ENCODE measurements at regions not wholly inside any gene's neighbourhood (a gene's known extent, or its start where the extent isn't known, plus 50 kb on each side); places are given as distances from the start of the nearest gene placed in this dataset.

DNA sequence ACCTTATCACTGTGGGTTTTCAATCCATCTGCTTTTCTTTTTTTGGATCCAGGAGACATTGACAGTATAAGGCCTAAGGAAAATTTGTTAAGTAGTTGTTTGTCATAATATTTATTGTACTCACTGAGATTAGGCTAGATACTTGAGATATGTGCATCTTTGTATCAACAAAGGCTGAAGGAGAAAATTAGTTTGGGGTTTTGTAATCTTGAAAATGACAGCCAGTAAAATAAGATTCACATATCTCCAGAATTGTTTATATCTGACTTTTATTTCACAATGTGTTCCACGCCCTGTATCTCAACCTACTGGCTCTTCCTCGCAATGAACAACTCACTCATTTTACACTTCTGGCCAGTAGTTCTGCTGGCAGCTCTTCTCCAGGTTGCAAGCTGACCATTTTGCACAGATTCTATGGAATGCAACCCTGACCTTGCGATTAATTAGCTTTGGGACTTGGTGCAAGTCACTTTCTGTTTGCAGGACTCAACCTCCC lies 132.7 kb downstream of the GATA3 start:
- no peak for ATAC-seq
- DNase-seq = no peak
- no peak overlapping the region for H3K4me3 Mint-ChIP-seq
- H3K27me3 Mint-ChIP-seq = peaks cover 10% of the 10 kb centered on the region
- H3K4me1 Mint-ChIP-seq = peaks cover 30% of the 10 kb centered on the region
- H3K27ac Mint-ChIP-seq = no peak overlapping the region
- no peaks in the 10 kb centered on the region for H3K9me3 Mint-ChIP-seq

DNA sequence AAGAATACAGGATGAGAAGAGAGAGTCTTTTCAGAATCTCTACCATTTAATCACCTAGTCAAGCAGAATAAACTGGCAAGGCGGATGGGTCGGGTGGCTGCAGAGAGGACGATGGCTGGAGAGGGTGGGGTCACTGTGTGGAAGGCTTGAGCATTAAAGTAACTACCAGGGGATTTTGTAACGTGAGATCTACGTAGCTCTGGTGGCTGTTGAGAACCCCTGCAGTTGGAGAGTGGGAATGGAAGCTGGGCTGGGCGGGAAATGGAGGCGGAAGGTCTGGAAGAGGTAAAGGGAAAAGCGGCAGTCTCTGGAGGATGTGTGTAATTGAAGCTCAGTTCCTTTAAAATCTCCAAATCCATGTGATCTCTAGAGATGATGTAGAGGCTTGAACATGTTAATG lies 135.0 kb downstream of the GATA3 start:
- Mint-ChIP-seq H3K27me3 (peaks cover 10% of the 10 kb centered on the region), H3K4me3 (no peak overlapping the region)
- no peak for ATAC-seq

DNA sequence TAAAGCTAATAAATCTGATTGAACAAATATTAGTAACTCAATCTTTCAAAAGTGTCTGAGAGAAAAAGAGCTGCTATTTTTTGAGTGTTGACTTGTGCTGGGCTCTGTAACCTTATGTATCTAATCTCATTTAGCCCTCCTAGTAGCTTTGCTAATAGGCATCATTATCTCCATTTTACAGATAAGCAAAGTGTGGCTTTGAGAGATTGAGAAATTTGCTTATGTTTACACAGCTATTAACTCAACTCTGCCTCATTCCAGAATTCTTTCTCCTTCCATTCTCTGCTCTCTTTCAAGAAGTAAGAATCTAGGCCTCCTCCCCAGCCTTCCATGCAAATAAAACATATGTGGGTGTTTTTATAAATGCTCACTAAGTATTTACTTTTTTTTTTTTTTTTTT lies 137.8 kb downstream of the GATA3 start:
- Mint-ChIP-seq H3K4me3 (no peak overlapping the region), H3K9me3 (no peaks in the 10 kb centered on the region), H3K27ac (no peak overlapping the region), H3K27me3 (peaks cover 18% of the 10 kb centered on the region), H3K4me1 (peaks cover 11% of the 10 kb centered on the region)
- no peak for DNase-seq
- no peak for ATAC-seq

More for the DNA sequence above, 135.0 kb downstream of the GATA3 start:
- DNase-seq = no peak
- H3K27ac Mint-ChIP-seq = no peak overlapping the region
- no peaks in the 10 kb centered on the region for H3K9me3 Mint-ChIP-seq
- H3K4me1 Mint-ChIP-seq = peaks cover 11% of the 10 kb centered on the region

DNA sequence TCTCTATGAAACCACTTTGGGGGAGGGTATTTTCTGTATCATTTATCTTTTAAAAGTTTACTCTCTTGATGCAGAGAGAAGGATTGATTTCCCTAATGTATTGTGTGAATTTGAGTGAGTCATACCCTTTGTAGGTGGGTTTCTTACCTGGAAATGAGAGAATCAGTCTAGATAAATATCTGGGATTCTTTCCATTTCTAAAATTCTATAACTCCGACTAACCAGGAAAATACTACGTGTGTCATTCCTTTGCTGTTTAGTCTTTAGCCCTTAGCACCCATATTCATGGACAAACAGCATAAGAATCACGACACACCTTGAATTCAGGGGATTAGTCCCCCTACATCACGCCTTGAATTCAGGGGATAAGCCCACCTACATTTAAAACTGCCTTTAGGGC lies 139.1 kb downstream of the GATA3 start:
- Mint-ChIP-seq H3K4me3 (no peak overlapping the region), H3K9me3 (no peaks in the 10 kb centered on the region), H3K27me3 (peaks cover 18% of the 10 kb centered on the region), H3K4me1 (peaks cover 10% of the 10 kb centered on the region), H3K27ac (no peak overlapping the region)
- DNase-seq (no peak), ATAC-seq (no peak)

DNA sequence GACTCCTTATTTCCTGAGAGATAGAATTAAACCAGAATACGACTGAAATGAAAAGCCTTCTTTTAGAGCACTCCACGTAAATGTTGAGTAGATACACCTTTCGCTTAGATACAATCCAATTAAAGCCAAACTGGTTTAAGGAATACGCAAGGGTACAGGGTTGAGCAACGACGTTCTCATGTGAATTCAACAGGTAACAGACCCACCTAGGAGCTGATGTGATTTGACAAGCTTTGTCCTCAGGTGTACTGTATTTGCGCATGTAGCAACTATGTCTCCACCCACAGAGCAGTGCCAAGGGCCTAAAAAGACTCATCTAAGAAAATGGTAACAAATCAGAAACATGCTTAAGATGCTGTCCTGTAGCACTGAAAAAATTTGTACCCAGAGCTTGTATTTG lies 139.6 kb downstream of the GATA3 start:
- Mint-ChIP-seq H3K27me3 (peaks cover 15% of the 10 kb centered on the region), H3K9me3 (no peaks in the 10 kb centered on the region)

DNA sequence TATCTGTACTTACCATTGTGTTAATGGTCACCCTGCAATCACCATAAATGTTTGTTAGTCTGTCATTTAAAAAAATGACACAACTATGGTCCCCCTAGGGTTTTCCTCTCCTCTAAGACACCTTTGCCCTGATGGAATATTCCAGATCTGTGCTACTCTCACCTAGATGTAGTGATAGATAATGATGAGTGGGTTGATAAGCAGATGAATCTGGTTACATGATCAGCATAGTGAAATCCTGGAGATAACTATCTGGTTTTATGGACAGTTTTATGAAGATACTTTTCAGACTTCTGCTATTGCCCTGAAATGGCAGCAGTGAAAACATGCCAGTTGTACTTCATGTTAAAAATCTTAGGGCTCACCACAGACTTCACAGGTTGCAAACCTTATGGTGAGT lies 152.4 kb downstream of the GATA3 start:
- Mint-ChIP-seq H3K4me1 (no peaks in the 10 kb centered on the region), H3K27me3 (no peaks in the 10 kb centered on the region), H3K9me3 (peaks cover 0 to 9% of the 10 kb centered on the region in 2 donors), H3K4me3 (no peak overlapping the region), H3K27ac (peak overlapping the region in 1 of 2 donors; percentile 85)
- DNase-seq (no peak), ATAC-seq (no peak)

More for the DNA sequence above, 139.6 kb downstream of the GATA3 start:
- no peak for ATAC-seq
- Mint-ChIP-seq H3K4me1 (peaks cover 5% of the 10 kb centered on the region), H3K27ac (no peak overlapping the region), H3K4me3 (no peak overlapping the region)
- no peak for DNase-seq

DNA sequence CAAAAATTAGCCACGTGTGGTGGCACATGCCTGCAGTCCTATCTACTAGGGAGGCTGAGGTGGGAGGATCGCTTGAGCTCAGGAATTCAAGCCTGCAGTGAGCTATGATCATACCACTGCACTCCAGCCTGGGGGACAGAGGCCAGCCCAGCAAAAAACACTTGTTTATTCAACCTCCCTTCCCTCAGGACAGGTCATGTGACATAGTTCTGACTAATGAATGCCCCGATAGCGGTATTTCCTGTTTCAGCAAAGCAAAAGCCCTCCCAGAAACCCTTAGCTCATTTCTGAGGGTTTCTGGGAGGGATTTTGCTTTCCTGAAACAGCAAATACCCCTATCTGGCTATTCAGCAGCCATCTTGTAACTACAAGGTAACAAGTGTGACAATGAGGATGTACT lies 157.1 kb downstream of the GATA3 start:
- no peak for DNase-seq
- no peak for ATAC-seq
- peaks cover 7 to 9% of the 10 kb centered on the region in 2 donors for H3K9me3 Mint-ChIP-seq
- peaks cover 12% of the 10 kb centered on the region for H3K4me1 Mint-ChIP-seq
- H3K27me3 Mint-ChIP-seq = no peaks in the 10 kb centered on the region
- H3K27ac Mint-ChIP-seq = peak overlapping the region in 1 of 2 donors; percentile 22
- no peak overlapping the region for H3K4me3 Mint-ChIP-seq

DNA sequence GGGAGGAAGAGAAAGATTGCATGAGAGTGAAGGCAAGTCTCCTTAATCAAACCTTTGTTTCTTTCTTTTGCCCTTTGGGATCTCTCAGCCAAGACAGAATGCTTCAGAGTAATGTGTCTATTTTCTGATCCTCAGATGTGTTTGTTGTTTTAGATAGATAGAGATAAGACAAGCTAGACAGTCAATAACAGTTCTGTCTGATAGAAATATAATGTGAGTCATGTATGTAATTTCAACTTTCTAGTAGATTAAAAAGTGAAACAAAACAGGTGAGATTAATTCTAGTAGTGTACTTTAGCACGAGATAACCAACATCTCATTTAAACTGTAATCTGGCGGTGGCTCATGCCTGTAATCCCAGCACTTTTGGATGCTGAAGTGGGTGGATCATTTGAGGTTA lies 159.2 kb downstream of the GATA3 start:
- Mint-ChIP-seq H3K27me3 (no peaks in the 10 kb centered on the region), H3K4me1 (peaks cover 20% of the 10 kb centered on the region), H3K4me3 (no peak overlapping the region), H3K27ac (no peak overlapping the region), H3K9me3 (peaks cover 0 to 7% of the 10 kb centered on the region in 2 donors)
- no peak for DNase-seq
- no peak for ATAC-seq

DNA sequence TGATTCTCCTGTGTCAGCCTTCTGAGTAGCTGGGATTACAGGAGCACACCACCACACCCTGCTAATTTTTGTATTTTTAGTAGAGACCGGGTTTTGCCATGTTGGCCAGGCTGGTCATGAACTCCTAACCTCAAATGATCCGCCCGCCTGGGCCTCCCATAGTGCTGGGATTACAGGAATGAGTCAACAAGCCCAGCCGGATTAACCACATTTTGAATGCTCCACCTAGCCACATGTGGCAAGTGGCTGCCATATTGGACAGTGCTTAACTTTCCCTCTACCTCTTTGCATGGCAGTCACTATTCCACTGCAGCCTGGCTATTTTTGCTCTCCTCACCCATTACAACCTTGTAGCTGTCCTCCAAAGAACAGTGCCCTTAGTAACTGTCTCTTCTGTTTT lies 160.1 kb downstream of the GATA3 start:
- no peak for ATAC-seq

DNA sequence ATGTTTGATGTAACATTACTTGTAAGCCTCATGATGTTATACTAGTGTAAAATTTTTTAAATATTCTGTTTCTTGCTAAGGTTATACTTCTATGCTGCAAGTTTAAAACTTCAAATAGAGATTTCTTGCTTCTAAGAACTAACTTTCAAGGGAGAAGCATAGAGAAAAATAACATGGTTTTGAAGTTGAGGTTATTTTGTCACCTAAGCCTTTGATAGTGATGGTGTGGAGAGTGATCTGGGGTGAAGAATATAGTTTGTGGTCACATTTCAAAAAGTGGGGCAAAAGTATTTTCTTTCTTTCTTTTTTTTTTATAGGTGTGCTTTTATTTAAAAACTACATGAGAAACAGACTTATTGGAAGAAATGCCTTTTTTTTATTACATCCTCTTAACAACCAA lies 162.4 kb downstream of the GATA3 start:
- peaks cover 0 to 7% of the 10 kb centered on the region in 2 donors for H3K9me3 Mint-ChIP-seq
- no peaks in the 10 kb centered on the region for H3K27me3 Mint-ChIP-seq
- peak overlapping the region in 1 of 2 donors; percentile 54 for H3K27ac Mint-ChIP-seq
- H3K4me1 Mint-ChIP-seq = peaks cover 20% of the 10 kb centered on the region
- ATAC-seq (no peak), DNase-seq (no peak)
- H3K4me3 Mint-ChIP-seq = no peak overlapping the region

More for the DNA sequence above, 160.1 kb downstream of the GATA3 start:
- H3K27me3 Mint-ChIP-seq = no peaks in the 10 kb centered on the region
- peaks cover 20% of the 10 kb centered on the region for H3K4me1 Mint-ChIP-seq
- H3K9me3 Mint-ChIP-seq = peaks cover 0 to 7% of the 10 kb centered on the region in 2 donors
- DNase-seq = no peak
- no peak overlapping the region for H3K27ac Mint-ChIP-seq
- H3K4me3 Mint-ChIP-seq = no peak overlapping the region

DNA sequence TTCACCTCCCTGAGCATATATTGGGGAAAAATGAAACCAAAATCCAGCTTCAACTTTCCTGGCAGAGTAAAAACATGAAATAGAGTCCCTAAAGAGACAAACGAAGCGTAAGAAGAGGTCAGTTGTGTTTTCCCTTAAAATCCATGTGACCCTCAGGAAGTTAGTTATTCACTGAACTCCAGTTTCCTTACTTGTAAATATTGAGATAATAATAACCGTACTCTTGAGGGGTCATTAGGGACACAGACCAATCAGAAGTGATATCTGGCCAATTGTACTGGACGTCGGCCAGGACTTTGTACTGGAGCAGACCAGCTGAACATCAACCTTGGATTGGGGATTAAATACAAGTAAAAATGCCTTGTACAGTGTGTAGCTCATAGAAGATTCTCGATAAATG lies 167.0 kb downstream of the GATA3 start:
- DNase-seq (no peak), ATAC-seq (no peak)
- Mint-ChIP-seq H3K27me3 (peaks cover 15% of the 10 kb centered on the region), H3K27ac (no peak overlapping the region), H3K4me1 (peaks cover 9% of the 10 kb centered on the region), H3K4me3 (no peak overlapping the region), H3K9me3 (no peaks in the 10 kb centered on the region)

DNA sequence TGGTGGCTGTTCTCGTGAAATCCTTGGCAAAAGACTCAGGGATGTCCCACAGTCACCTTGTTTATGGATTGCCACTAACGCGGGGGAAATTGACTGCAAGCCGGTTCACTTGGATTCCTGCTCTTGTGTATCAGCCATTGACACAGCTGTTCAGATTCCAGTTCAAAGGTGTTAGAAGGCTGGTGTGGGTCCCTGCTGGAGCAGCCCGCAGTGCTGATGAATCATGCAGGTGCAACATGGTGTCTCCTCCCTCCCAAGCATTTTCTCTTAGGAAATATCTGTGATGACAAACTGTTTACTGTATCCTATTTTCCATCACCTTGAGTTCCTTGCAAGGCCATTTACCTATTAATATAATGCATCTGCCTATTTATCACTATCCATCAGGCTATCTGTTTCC lies 170.1 kb downstream of the GATA3 start:
- peaks cover 15% of the 10 kb centered on the region for H3K27me3 Mint-ChIP-seq

DNA sequence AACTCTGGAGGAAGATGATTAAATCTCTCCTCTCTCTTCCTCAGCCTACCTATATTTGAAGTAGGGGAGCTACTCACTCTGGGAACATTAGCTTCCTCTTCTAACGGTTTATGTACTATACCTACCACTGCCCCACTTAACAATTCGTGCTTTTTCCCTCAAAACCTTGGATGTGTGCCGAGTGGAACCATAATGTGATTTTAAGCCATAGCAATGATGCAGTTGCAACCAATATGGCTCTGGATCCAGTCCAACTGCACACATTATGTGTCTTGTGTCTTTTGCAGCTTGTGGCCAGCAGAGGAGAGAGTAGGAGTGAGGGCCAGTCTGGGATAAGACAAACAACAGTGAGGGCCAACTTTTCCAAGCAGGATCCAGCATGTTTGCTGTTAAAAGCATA lies 170.7 kb downstream of the GATA3 start:
- peak overlapping the region in 1 of 2 donors; percentile 67 for H3K27ac Mint-ChIP-seq
- ATAC-seq (no peak), DNase-seq (no peak)
- peaks cover 16% of the 10 kb centered on the region for H3K4me1 Mint-ChIP-seq
- H3K4me3 Mint-ChIP-seq = no peak overlapping the region
- H3K27me3 Mint-ChIP-seq = peaks cover 15% of the 10 kb centered on the region
- no peaks in the 10 kb centered on the region for H3K9me3 Mint-ChIP-seq

More for the DNA sequence above, 170.1 kb downstream of the GATA3 start:
- DNase-seq (no peak), ATAC-seq (no peak)
- Mint-ChIP-seq H3K4me3 (no peak overlapping the region), H3K9me3 (no peaks in the 10 kb centered on the region), H3K4me1 (peaks cover 15% of the 10 kb centered on the region), H3K27ac (no peak overlapping the region)

DNA sequence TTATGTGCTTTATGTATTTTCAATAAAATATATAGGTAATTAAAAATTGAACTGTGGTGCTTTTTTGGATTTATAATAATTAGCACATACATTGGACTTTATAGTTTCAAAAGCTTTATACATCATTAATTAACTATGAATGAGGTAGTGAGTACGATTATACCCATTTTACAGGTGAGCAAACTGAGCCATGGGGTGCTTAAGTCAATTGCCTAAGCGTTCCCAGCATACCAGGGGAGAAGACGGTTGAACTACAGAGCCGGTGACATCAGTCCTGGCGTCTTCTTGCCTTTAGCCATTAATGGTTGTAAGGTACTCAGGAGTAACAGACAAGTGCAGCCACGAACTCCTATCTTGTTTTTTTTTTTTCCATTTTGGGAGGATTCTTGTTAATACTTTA lies 172.8 kb downstream of the GATA3 start:
- peaks cover 22% of the 10 kb centered on the region for H3K4me1 Mint-ChIP-seq
- no peaks in the 10 kb centered on the region for H3K9me3 Mint-ChIP-seq
- ATAC-seq = no peak

DNA sequence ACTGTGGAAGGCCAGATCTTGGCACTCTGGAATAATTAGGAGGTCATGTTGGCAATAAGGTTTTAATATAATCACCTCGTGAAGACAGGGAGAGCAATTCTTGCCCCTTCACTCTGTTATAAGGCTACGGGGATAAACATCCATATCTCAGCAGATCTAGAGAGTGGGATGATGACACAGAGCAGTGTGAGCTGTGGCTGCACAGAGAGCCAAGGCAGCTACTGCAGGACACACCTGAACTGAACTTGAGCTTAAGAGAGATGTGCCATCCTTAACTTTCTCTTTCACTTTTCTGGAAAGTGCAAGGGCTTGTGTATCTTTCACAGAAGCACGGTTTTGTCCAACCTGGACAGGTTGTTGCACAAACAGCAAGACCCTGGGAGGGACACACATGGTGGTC lies 174.7 kb downstream of the GATA3 start:
- DNase-seq = no peak
- Mint-ChIP-seq H3K9me3 (no peaks in the 10 kb centered on the region), H3K4me3 (no peak overlapping the region), H3K4me1 (peaks cover 22% of the 10 kb centered on the region), H3K27ac (no peak overlapping the region), H3K27me3 (peaks cover 9% of the 10 kb centered on the region)
- peak; percentile 58 for ATAC-seq

More for the DNA sequence above, 172.8 kb downstream of the GATA3 start:
- peaks cover 15% of the 10 kb centered on the region for H3K27me3 Mint-ChIP-seq
- no peak for DNase-seq
- no peak overlapping the region for H3K4me3 Mint-ChIP-seq
- no peak overlapping the region for H3K27ac Mint-ChIP-seq

DNA sequence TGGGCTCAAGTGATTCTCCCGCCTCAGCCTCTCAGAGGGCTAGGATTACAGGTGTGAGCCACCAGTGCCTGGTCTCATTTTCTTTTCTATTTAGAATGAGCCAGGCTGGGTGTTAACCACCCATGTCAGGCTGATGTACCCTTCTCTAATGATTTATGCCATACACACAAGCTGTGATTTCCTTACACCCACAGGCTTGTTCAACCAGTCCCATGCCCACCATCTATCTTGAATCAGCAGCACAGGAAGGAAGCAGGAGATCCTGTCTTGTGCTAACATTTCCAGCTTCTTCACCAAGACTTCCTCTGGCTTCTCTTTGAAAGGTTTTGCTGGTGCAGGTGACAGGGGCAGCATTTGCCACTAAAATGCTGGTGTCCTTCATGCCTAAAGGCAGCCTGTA lies 176.4 kb downstream of the GATA3 start:
- H3K4me3 Mint-ChIP-seq = no peak overlapping the region
- H3K27ac Mint-ChIP-seq = no peak overlapping the region
- DNase-seq (no peak), ATAC-seq (no peak)
- peaks cover 22% of the 10 kb centered on the region for H3K4me1 Mint-ChIP-seq
- peaks cover 6% of the 10 kb centered on the region for H3K27me3 Mint-ChIP-seq
- no peaks in the 10 kb centered on the region for H3K9me3 Mint-ChIP-seq

DNA sequence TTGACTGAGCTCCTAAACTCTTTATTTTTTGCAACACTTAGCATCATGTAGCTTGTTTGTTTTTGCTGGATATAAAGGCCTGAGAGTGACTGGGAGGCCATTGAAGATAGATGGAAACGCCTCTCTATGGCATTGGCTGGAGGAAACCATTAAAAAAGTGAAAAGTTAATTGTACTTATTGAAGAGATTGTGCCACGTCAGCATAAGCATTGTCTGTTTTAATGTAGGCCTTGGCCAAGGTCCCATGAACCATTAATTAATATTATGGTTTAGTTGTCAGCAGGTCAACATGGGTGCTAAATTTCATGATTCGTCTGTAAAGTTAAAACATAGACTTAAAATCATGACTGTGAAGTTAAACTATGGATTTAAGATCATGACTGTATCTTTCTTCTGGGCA lies 178.6 kb downstream of the GATA3 start:
- Mint-ChIP-seq H3K27ac (no peak overlapping the region), H3K27me3 (peaks cover 13% of the 10 kb centered on the region), H3K4me3 (no peak overlapping the region), H3K9me3 (no peaks in the 10 kb centered on the region), H3K4me1 (peaks cover 33% of the 10 kb centered on the region)
- no peak for DNase-seq
- no peak for ATAC-seq
